CD14-positive monocyte (primary cell): ENCODE measurements at regions not wholly inside any gene's neighbourhood (a gene's known extent, or its start where the extent isn't known, plus 50 kb on each side); places are given as distances from the start of the nearest gene placed in this dataset.
"Not testable (repeated sequence)": the region's sequence is repeated elsewhere in the genome, so short reads cannot be mapped to it uniquely, and the experiment has no call there.

Experiments
- DNase-seq, 3 donors: peaks; one replicate each; pipeline ENCODE4 v3.0.0-alpha.2; 2011 to 2022
- H2AFZ ChIP-seq: 2 replicates; pipeline ENCODE4 v1.6.0; 2012; ENCODE audit warnings: mild to moderate bottlenecking, low read depth, low read length, inconsistent platforms; ENCODE audit not compliant: insufficient read depth, poor library complexity, severe bottlenecking
- H3K27ac ChIP-seq, 2 donors: 1 replicate in 1 of 2; 2 replicates in 1 of 2; pipeline ENCODE4 v1.5.1; 2012 to 2013; ENCODE audit warnings: low read length in 2 of 2, control low read depth in 1 of 2, inconsistent platforms in 1 of 2, low read depth in 1 of 2, mild to moderate bottlenecking in 1 of 2
- H3K27me3 ChIP-seq, 2 donors: one replicate each; pipeline versions ENCODE4 v1.6.0 to v1.6.1; 2011 to 2013; ENCODE audit warnings: low read length in 2 of 2; ENCODE audit not compliant: control insufficient read depth in 2 of 2, insufficient read depth in 2 of 2
- H3K36me3 ChIP-seq, 2 donors: replicated peaks in 1 of 2; 1 replicate in 1 of 2; 2 replicates in 1 of 2; pipeline versions ENCODE4 v1.5.1 to v1.6.1; 2012 to 2013; ENCODE audit warnings: low read length in 2 of 2, control low read depth in 1 of 2, inconsistent platforms in 1 of 2, mild to moderate bottlenecking in 1 of 2; ENCODE audit not compliant: insufficient read depth in 2 of 2, control insufficient read depth in 1 of 2
- H3K4me1 ChIP-seq, 2 donors: 1 replicate in 1 of 2; 2 replicates in 1 of 2; pipeline versions ENCODE4 v1.5.1 to v1.6.1; 2012 to 2013; ENCODE audit warnings: low read length in 2 of 2, control low read depth in 1 of 2, inconsistent platforms in 1 of 2, mild to moderate bottlenecking in 1 of 2, moderate library complexity in 1 of 2; ENCODE audit not compliant: insufficient read depth in 2 of 2, control insufficient read depth in 1 of 2
- H3K4me2 ChIP-seq: replicated peaks from 2 replicates; pipeline ENCODE3; 2012; ENCODE audit warnings: low read length, moderate library complexity, mild to moderate bottlenecking; ENCODE audit not compliant: poor library complexity, severe bottlenecking; ENCODE audit errors: extremely low read depth
- H3K4me3 ChIP-seq, 3 experiments: fragments of 200-600 bp in 1 of 3; sonication (generic) in 1 of 3; replicated peaks in 1 of 3; 1 replicate in 2 of 3; 2 replicates in 1 of 3; pipeline ENCODE4 v1.5.1; 2011 to 2013; ENCODE audit warnings: low read length in 3 of 3, mild to moderate bottlenecking in 3 of 3, control low read depth in 2 of 3, low read depth in 2 of 3, inconsistent platforms in 1 of 3, moderate library complexity in 1 of 3
- H3K79me2 ChIP-seq: 2 replicates; pipeline ENCODE4 v1.6.0; 2012; ENCODE audit warnings: mild to moderate bottlenecking, control low read depth, inconsistent platforms, low read length, moderate library complexity; ENCODE audit not compliant: insufficient read depth
- H3K9ac ChIP-seq: 2 replicates; pipeline ENCODE4 v1.6.0; 2017; ENCODE audit warnings: low read length, mild to moderate bottlenecking; ENCODE audit not compliant: insufficient read depth, poor library complexity, severe bottlenecking
- H3K9me3 ChIP-seq, 2 donors: replicated peaks in 1 of 2; 1 replicate in 1 of 2; 2 replicates in 1 of 2; pipeline versions ENCODE4 v1.5.1 to v1.6.1; 2012 to 2013; ENCODE audit warnings: low read length in 2 of 2, control low read depth in 1 of 2; ENCODE audit not compliant: control insufficient read depth in 1 of 2, insufficient read depth in 1 of 2
- H4K20me1 ChIP-seq: 2 replicates; pipeline ENCODE4 v1.6.0; 2012; ENCODE audit warnings: mild to moderate bottlenecking, low read length, control low read depth, moderate library complexity; ENCODE audit not compliant: insufficient read depth
- H3K27ac Mint-ChIP-seq, 7 donors: one replicate each; pipeline ENCODE4 v1.8.0; 2020; ENCODE audit warnings: mild to moderate bottlenecking in 7 of 7, mixed read lengths in 7 of 7, moderate library complexity in 6 of 7, inconsistent platforms in 2 of 7
- H3K27me3 Mint-ChIP-seq, 3 donors: one replicate each; pipeline ENCODE4 v1.8.0; 2021 to 2022; ENCODE audit warnings: low read depth in 3 of 3, mild to moderate bottlenecking in 3 of 3, mixed read lengths in 3 of 3, moderate library complexity in 3 of 3, inconsistent platforms in 1 of 3
- H3K36me3 Mint-ChIP-seq, 2 donors: one replicate each; pipeline ENCODE4 v1.8.0; 2020; ENCODE audit warnings: mixed read lengths in 2 of 2, inconsistent platforms in 1 of 2, mild to moderate bottlenecking in 1 of 2
- H3K4me1 Mint-ChIP-seq: one replicate; pipeline ENCODE4 v1.8.0; 2020; ENCODE audit warnings: mild to moderate bottlenecking, mixed read lengths
- H3K4me3 Mint-ChIP-seq, 2 donors: one replicate each; pipeline ENCODE4 v1.8.0; 2020; ENCODE audit warnings: mild to moderate bottlenecking in 2 of 2, mixed read lengths in 2 of 2, moderate library complexity in 1 of 2
- H3K9me3 Mint-ChIP-seq, 7 donors: one replicate each; pipeline ENCODE4 v1.8.0; 2020 to 2022; ENCODE audit warnings: mixed read lengths in 7 of 7, mild to moderate bottlenecking in 6 of 7, moderate library complexity in 6 of 7, inconsistent platforms in 2 of 7
- WGBS: methylation state at CpG from one replicate; pipeline ENCODE4 v1.1.5; 2013; ENCODE audit warnings: missing lambda C conversion rate; ENCODE audit not compliant: insufficient coverage; 5-methylcytosine and 5-hydroxymethylcytosine counted together
- intact Hi-C, 2 donors: fragments of 100-400 bp; cut with micrococcal nuclease; formaldehyde crosslinking; loops; one replicate each; pipeline versions ENCODE4 v1.15.0 to v1.15.1; 2023
- TF ChIP-seq, protein P1 (sequence below): fragments of 200-600 bp; IDR thresholded peaks from one replicate; pipeline ENCODE4 v1.8.0; 2022; ENCODE audit warnings: antibody characterized with exemption, mild to moderate bottlenecking

GRCh38 chr2:53209679-53210458 is 557.7 kb upstream of the CHAC2 start:
- no peaks in the 10 kb centered on the region for H3K4me1 ChIP-seq
- Mint-ChIP-seq H3K27me3 (peaks cover 0 to 4% (median 0%) of the 10 kb centered on the region in 3 donors), H3K4me1 (no peaks in the 10 kb centered on the region), H3K27ac (no peak overlapping the region), H3K4me3 (no peak overlapping the region), H3K9me3 (peaks cover 0 to 8% (median 6%) of the 10 kb centered on the region in 7 donors), H3K36me3 (no peaks in the 10 kb centered on the region)
- H3K4me2 ChIP-seq, result no peak overlapping the region
- no peaks in the 10 kb centered on the region for H3K36me3 ChIP-seq
- intact Hi-C loops, result no loop called here
- no peaks in the 10 kb centered on the region for H4K20me1 ChIP-seq
- H3K27ac ChIP-seq, result no peak overlapping the region
- DNase-seq, result no peak
- 65% methylated on average over 3 of the region's 5 CpGs for WGBS
- H2AFZ ChIP-seq, result no peak overlapping the region
- H3K79me2 ChIP-seq, result no peaks in the 10 kb centered on the region
- no peaks in the 10 kb centered on the region for H3K27me3 ChIP-seq
- no peak overlapping the region for H3K9ac ChIP-seq
- H3K9me3 ChIP-seq, result no peaks in the 10 kb centered on the region
- no peak overlapping the region for H3K4me3 ChIP-seq
- TF ChIP-seq, protein P1, sequence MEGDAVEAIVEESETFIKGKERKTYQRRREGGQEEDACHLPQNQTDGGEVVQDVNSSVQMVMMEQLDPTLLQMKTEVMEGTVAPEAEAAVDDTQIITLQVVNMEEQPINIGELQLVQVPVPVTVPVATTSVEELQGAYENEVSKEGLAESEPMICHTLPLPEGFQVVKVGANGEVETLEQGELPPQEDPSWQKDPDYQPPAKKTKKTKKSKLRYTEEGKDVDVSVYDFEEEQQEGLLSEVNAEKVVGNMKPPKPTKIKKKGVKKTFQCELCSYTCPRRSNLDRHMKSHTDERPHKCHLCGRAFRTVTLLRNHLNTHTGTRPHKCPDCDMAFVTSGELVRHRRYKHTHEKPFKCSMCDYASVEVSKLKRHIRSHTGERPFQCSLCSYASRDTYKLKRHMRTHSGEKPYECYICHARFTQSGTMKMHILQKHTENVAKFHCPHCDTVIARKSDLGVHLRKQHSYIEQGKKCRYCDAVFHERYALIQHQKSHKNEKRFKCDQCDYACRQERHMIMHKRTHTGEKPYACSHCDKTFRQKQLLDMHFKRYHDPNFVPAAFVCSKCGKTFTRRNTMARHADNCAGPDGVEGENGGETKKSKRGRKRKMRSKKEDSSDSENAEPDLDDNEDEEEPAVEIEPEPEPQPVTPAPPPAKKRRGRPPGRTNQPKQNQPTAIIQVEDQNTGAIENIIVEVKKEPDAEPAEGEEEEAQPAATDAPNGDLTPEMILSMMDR, result no peak

- Mint-ChIP-seq H3K4me1 (no peaks in the 10 kb centered on the region), H3K27me3 (peaks cover 0 to 4% (median 0%) of the 10 kb centered on the region in 3 donors), H3K4me3 (no peak overlapping the region), H3K9me3 (peaks cover 0 to 3% (median 0%) of the 10 kb centered on the region in 7 donors), H3K36me3 (no peaks in the 10 kb centered on the region), H3K27ac (no peak overlapping the region)
- Histone ChIP-seq H3K9ac (no peak overlapping the region), H3K4me3 (no peak overlapping the region), H2AFZ (no peak overlapping the region), H3K4me1 (no peaks in the 10 kb centered on the region), H4K20me1 (no peaks in the 10 kb centered on the region), H3K9me3 (no peaks in the 10 kb centered on the region), H3K4me2 (no peak overlapping the region), H3K79me2 (no peaks in the 10 kb centered on the region), H3K27me3 (no peaks in the 10 kb centered on the region), H3K27ac (no peak overlapping the region), H3K36me3 (no peaks in the 10 kb centered on the region)
- TF ChIP-seq, protein P1, result no peak
- DNase-seq, result no peak
- intact Hi-C loops, result no loop called here
- 77% methylated on average over 4 of the region's 4 CpGs for WGBS
Observed at GRCh38 chr2:53208815-53209214, 558.8 kb upstream of the CHAC2 start.

DNA sequence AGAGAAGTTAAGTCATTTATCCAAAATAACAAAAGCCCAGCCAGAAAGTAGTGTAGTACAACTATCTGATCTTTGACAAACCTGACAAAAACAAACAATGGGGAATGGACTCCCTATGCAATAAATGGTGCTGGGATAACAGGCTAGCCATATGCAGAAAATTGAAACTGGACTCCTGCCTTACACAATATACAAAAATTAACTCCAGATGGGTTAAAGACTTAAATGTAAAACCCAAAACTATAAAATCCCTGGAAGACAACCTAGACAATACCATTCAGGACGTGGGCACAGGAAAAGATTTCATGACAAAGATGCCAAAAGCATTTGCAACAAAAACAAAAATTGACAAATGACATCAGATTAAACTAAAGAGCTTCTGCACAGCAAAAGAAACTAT is 561.4 kb upstream of the CHAC2 start:
- H3K9me3 ChIP-seq, H3K79me2 ChIP-seq, H2AFZ ChIP-seq, DNase-seq, H3K4me3 ChIP-seq, H3K27me3 ChIP-seq, H3K4me2 ChIP-seq, H3K9me3 Mint-ChIP-seq, H3K4me1 ChIP-seq, H4K20me1 ChIP-seq, H3K36me3 ChIP-seq, H3K4me1 Mint-ChIP-seq, intact Hi-C loops, H3K9ac ChIP-seq, H3K27ac Mint-ChIP-seq, H3K27ac ChIP-seq, H3K27me3 Mint-ChIP-seq, H3K36me3 Mint-ChIP-seq, H3K4me3 Mint-ChIP-seq: not testable (repeated sequence)
- WGBS, result 100% methylated on average over 1 of the region's 1 CpG
